Left renal pelvis (tissue), 4 donors: ENCODE measurements at regions not wholly inside any gene's neighbourhood (a gene's known extent, or its start where the extent isn't known, plus 50 kb on each side); places are given as distances from the start of the nearest gene placed in this dataset.
A peak's percentile ranks its signal among the peaks of the same experiment; 100 is the strongest.

Source experiments
- DNase-seq, 4 donors: peaks; one replicate each; pipeline ENCODE4 v3.0.0-alpha.2; 2013; ENCODE audit warnings: low read depth in 4 of 4, low spot score in 3 of 4

DNA sequence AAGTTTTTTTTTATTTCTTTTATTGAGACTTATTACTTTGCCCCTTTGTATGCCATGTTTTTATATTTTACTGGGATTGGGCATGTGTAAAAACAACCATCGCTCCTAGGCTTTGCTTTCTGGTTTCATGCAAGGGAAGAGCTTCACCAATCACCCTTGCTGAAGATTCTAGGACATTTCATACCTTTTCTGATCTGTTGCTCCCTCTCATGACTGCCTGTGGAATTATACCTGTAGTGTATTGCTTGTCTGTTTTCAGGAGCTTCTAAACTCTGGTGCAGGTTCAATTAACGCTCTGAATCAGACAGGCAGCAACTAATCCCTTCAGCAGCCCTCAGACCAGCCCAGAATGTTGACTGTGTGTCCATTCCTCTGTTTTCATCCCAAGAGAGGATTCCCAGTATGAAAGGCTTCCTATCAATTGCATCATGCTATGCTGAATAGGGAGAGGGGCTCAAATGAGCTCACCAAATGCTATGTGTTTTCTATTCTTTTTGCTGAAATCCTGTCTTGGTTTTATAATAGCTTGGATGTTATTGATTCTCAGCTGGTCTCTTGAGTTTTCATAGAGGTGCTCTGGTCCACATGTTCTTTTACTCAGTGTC is 572.9 kb upstream of the CDH6 start:
- no peak for DNase-seq

DNA sequence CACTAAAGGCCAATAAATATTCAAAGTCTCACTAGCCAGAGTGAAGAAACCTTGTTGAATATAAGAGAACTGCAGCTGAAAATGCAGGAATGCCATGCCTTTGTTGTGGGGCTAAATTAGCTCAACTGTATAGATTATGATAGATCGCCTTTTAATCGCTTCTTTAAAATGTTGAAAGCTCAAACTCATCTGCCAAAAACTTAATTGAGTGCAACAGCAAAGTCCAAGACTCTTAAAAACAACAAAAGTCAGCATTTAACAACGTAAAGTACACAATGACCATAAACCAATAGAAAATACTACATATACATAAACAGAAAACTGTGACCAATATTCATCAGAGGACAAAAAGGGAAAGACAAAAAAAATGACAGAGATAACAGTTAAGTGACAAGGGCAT is 585.0 kb upstream of the CDH6 start:
- DNase-seq, result no peak

DNA sequence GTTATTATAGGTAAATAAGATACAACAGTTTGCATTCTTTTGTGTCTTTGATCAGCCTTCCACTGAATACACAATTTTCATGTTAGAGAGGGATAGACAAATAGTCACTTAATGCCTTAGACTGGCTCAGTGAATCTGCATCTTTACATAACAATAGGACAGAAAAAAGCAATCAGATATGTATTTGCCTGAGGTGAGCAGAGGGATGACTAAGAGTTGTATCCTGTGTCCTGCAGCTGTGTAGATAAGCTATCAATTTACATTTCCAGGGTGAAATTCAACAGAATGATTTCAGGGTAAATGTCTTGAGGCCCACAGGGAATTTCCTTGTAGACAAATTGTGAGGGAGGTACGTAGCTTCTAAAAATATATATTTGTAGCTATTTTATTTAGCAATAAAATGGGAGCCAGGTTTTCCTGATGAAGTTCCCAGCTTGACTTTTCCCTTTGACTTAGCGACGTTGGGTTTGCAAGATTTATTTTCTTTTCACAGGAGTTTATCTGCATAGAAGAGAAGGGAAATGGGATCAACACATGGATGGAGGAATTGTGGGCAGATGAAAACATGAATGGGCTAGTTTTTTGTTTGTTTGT is 586.1 kb upstream of the CDH6 start:
- DNase-seq, result no peak

DNA sequence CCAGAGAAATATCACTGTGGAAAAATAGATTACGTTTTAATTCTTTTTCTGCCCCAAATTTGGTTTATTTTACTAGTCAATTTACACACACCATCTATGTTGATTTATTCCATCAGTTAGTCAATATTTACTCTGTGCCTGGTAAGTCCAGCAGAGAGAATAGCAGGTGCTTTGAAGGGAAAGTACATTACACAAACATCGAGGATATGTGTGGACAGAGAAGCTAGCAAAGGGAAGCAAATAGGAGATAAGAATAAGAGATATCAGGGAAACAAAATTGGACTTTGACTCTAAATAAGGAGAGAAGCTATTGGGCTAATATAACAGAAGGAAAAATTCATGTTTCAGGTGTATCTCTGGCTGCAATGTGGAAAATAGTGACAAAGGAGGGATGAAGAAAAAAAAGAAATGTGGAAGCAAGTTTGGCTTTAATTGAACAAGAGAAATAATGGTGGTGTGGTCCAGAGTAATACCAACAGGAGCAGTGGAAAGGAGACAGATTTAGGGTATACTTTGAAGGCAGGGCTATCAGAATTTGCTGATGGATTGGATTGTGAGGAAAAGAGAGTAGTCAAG is 587.7 kb upstream of the CDH6 start:
- DNase-seq, result no peak

DNA sequence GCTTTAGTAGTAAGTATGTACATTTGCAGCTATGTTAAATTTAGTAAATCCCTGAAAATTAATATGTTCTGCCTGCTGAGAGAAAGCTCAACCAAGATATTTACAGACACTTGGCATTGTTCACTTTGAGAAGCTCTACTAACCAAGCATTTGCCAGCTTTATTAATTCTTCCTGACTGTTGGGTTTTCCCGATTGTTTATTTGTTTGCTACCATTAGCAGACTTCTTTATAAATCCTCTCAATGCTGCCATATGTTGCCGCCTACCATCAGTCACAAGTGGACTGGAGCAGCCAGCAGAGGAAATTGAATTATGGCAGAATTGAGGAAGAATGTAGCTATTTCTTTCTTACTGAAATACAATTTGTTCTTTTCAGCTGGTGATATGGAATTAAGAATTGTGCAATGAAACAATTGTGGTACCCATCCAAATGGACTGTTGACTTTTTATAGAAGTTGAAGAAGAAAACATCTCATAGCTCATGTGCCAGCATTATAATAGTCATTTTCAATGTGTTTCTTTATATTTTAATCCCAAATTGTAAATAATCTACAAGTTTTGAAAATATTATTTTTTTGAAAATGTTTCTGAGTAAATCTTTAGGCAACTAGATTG is 588.7 kb upstream of the CDH6 start:
- no peak for DNase-seq

DNA sequence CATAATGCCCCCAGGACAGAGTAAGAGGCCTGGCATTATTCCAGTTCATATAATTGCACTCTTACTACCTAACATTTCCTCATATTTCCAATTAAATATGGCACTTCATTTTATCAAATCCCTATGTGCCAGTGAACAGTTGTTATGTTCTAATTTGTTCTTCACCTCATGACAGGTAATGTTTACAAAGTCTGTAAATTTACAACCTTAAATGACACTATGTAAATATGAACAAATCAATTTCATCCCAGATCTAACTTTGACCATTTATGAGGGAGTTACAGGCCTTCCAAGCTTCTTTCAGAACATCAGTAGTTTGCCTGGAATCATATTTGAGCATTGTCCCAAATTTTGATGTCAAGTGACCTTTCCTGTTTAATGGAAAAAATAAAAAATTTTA is 592.6 kb upstream of the CDH6 start:
- DNase-seq, result no peak

DNA sequence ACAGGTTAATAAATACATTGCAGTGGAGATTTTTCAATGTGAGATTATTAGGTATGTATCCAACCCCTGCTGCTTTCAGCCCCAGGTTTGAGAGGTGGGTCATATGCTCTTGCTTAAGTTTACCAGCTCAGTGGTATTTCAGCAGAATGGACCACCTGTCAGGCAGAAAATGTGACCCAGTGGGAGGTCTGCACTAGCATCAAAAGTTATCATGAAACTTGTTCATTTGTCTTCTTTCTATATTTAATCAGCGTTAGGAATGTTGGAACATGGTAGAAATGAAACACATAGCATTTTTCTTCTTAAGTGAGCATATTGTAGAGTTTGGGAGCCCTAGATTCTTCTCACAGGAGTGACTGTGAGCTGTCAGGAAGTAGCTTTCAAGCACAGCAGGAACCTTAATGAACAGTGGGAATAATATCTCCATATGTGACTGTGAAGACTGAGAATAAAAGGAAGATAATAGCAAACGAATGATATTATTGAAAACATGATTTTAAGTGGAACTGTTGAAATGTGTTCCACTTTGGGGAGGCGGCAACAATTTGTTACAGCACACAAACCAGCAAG is 596.9 kb upstream of the CDH6 start:
- DNase-seq, result no peak

DNA sequence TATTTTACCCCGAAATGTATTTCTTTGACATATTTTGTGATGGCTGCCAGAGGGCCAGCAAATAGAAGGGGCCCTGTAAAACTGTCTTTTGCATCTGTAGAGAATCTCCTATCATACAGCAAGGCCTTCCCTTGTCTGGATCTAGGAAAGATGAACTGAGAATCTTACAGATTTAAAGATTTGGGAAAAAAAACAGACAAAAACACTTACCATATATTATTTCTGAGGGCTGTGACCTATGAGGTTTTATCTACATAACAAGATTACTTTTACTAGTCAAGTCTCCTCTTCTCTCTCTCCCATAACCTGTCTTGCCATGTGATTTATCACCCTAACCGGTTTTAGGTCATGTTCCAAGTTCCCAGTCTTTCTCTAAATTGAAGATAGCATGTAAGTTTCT is 599.2 kb upstream of the CDH6 start:
- DNase-seq, result no peak

DNA sequence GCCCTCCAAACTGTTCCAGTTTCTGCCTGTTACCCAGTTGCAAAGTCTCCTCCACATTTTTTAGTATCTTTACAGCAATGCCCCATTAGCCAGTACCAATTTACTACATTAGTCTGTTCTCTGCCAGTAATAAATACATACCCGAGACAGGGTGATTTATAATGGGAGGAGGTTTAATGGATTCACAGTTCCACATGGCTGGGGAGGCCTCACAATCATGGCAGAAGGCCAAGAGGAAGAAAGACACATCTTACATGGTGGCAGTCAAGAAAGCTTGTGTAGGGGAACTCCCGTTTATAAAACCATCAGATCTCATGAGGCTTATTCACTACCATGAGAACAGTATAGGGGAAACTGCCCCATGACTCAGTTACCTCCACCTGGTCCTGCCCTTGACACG is 600.7 kb upstream of the CDH6 start:
- DNase-seq, result no peak

DNA sequence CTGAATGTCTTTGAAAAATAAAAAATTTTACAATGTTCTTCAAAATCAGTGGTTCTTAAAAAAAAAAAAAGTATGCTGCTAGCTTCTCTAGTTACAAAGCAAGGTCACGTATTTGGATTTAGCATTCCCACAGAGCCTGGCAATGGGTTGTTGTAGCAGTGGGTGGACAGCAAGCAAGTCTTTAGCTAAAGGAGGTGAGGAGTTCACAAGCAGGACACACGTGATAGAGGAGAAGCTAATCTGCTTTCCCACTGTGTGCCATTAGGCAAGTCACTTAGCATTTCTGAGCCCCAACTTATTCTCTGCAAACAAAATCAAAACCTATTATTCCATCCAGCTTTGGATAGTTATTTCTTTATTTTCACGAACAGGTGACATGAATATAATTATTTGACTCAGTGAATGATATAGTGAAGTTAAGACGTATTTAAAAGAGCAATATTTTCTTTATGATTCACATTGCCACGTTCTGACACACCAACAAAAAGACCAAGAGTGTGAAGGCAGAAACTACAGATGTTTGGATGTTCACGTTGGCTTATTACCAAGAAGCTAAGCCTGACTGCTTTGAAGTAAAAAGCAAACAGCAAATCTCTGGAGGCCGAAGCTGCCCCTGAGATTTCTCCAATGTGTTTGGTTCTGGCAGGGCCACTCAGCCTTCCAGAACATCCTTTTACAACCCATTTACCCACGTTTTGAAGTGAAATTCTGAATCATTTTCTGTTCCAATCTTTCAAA is 612.1 kb upstream of the CDH6 start:
- no peak for DNase-seq

DNA sequence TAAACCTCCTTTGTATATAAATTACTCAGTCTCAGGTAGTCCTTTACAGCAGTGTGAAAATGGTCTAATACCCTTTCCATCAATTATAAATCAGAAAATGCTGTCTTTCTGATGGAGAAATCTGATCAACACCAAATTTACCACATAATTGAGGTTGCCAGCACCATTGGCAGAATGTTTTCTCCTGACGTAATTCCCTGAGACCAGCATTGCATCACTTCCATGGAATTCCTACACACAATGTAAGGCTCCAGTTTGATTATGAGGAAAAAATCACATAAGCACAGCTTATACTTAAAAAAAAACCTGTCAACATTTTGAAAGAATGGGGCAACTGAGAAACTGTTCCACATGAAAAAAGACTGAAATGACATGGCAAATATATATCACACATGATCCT is 618.7 kb upstream of the CDH6 start:
- DNase-seq, result no peak

DNA sequence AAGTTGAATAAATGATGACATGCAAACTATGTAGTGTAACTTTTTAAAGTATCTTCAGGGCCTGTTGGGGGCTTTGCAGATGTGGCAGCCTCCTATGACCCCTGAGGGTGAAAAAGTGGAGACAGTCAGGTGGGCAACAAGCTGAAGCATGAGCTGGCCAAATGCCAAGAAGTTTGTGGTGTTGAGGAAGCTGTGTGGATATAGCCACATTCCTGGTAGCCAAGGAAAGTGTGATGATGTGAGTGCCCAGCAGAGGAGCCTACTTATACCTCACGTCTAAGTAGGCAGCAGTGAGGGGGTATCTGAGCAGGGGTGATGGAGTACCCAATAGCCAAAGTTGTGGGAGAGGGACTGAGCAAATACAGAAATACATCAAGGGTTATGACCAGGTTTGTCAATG is 621.2 kb upstream of the CDH6 start:
- DNase-seq, result no peak

DNA sequence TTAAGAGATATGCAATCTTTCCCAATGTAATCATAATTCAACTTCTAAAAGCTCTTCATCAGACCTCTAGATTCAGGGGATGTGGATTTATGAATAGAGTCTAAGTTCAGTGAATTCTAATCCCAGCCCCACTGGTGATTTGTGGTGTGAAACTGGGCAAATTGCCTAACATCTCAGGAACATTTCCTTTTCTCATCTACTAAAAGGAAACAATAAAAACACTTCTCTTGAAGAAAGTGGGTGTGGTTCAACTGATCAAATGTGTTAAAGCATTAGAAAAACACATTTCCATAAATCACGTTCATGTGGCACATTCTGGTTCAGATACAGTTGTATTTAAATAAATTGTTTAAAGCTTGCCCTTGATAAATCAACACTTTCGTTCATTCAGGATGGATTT is 631.7 kb upstream of the CDH6 start:
- no peak for DNase-seq

DNA sequence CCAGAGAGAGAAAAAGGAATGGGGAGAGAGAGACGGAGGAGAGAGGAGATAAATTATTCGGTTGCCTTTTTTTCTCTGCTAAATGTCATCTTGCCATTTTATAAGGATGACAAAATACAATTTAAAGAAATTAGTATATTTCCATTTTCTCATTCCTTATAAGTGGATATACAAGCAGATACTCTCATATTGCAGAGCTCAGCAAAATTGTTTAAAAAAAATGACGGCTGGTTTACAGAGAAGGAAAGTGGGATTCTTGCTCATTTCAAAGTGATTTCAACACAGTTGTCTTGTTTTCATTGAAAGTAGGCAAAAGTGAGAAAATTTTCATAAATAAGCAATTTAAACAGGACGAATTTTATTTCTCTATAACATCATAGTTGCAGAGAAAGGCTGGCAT is 641.9 kb upstream of the CDH6 start:
- no peak for DNase-seq

DNA sequence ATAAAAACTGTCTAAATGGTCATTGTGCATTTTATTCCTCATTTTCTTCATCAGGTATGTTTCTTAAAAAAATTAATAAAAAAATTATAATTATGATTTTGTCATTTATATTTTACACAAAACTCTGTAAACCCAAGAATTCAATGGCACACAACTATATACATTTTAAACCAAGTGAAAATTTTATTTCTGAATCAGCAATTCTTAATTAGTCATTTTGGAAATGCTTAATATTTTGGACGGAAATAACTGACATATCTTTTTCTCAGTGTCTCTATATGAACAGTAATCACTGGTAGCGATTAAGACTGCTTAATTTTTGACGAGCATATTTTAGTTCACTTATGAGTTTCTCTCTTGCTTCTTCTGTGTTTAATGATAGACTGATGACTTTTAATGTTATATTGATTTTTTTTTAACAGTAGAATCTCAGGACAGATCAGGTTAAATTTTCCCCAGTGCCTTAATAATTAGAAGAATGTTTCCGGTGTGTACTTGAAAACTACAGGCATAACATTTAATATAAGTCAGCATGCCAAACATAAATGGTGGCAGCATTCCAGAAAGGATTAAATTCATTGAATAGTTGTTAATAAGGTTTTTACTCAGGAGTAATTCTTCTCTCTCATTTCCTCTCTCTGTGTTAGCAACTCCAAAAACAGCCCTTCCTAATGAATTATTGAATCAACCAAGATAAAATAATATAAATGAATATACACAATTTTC is 644.7 kb upstream of the CDH6 start:
- DNase-seq, result no peak

DNA sequence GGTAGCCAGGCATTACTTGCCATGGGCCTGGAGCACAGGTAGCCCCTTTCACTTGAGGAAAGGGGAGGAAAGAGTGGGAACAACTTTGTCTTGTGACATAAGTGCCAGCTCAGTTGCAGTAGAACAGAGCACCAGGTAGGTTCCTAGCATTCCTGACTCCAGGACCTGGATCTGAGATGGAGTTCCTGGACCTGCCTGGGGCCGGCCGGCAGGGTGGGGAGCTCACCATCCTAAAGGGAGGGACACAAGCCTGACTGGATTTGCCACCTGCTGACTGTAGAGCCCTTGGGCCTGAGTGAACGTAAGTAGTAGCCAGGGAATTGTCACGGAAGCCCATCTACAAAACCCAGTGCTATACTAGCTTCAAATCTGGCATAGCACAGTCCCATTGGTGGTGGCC is 653.3 kb upstream of the CDH6 start:
- no peak for DNase-seq

DNA sequence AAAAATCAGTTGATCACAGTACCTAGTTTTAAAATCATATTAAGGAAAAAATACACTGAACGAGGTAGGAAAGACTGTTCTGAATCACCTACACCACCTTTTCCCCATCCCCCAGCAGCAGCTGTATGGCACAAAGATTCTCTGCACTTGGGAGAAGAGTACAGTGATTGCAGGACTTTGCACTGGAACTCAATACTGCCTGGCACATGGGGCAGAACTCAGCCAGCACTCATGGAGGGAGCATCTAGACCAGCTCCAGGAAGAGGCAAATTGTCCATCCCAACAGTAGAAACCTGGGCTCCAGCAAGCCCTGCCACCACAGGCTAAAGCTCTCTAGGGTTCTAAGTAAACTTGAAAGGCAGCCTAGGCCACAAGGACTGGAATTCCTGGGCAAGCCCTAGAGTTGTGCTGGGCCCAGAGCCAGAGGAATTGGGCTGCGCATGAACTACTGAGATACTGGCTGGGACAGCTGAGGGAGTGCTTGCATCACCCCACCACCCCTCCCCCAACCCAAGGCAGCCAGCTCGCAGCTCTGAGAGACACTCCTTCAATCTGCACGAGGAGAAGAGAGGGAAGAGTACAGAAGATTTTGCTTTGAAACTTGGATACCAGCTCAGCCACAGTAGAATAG is 654.4 kb upstream of the CDH6 start:
- no peak for DNase-seq

DNA sequence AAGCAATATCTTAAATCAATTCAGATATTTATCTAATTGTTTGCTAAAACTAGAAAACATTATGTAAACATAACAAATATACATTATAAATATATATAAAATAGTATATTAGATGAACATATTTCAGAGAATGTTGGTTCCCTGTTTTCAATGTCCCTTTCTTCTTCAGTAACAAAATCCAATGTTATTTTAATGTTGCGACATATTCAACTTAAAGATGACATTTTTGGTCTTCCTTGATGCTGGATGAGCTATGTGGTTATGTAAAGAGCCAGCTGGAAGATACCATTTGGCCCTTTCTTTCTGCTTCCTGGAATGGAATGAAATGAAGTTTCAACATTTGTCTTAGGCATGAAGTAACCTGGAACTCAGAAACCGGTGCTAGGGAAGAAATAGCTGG is 668.1 kb upstream of the CDH6 start:
- no peak for DNase-seq

DNA sequence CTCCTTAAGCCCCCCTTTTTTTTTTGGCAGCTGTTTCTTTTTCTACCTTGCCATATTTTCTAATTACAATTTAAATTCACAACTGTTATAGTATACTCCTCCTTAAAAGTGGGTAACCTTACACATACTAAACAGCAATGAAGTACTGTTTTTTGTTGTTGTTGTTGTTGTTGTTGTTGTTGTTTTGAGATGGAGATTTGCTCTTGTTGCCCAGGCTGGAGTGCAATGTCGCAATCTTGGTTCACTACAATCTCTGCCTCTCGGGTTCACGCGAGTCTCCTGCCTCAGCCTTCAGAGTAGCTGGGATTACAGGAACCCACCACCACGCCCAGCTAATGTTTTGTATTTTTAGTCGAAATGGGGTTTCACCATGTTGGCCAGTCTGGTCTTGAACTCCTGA is 669.1 kb upstream of the CDH6 start:
- DNase-seq, result no peak

DNA sequence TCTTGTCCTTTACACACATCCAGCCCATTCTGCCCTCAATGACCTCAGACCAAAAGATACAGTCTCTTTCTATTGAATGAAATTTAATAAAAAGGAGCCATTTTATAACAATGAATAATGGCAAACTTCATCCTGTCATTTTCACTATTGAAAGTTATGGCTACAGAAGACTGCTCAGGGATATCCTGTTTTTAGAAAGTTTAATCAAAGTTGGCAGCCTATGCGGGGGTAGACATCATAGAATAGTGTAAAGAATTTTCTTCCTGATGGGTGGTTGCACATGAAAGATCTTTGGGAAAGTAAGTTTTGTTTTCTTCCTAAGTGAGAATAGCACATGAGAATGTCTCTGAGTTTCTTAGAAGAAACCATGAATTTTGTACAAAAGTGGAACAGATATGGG is 670.4 kb upstream of the CDH6 start:
- peak in 1 of 4 donors; percentile 1 for DNase-seq
